ENCODE measurements at regions not wholly inside any gene's neighbourhood (a gene's known extent, or its start where the extent isn't known, plus 50 kb on each side); places are given as distances from the start of the nearest gene placed in this dataset.

DNA sequence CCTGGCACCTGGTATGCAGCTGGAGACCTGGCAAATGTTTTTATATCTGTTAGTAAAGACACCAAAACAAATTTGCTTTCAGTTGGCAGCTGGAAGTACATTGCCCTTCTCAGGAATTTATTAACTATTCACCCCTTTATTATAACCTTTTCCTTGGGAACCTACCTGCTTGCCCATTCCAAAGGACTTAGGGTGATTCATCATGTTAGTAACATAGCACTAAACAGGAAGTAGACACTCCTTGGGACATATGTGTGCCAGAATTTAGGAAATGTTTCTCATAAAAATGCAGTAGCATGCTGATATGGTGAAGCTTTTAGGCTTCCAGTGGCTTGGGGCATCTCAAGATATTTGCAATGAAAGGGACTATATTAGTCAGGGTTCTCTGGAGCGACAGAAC lies 184.2 kb downstream of the DMAC1 start:
- CTCF ChIA-PET: interaction anchor here (0.7 to 0.9 kb wide), 2 partner anchors 79 to 1388 kb away, joined by 3 read pairs; no protein-coding TSS in a partner anchor
- intact Hi-C loops (cut with micrococcal nuclease): no loop called here
- H3K4me3 Mint-ChIP-seq (ENCODE audit: unreplicated experiment): no peak overlapping the region
- H3K36me3 Mint-ChIP-seq (ENCODE audit: insufficient read depth, unreplicated experiment): peaks cover 6% of the 10 kb centered on the region
- peak overlapping the region; percentile 9 for H3K27ac Mint-ChIP-seq (ENCODE audit: low read depth, unreplicated experiment)
- H3K4me1 Mint-ChIP-seq (ENCODE audit: insufficient read depth, unreplicated experiment): peaks cover 11% of the 10 kb centered on the region
- no TSS peak for BruUV-seq (replicated peaks)
- peaks cover 5% of the 10 kb centered on the region for H3K9me3 Mint-ChIP-seq (ENCODE audit: unreplicated experiment)
- no peaks in the 10 kb centered on the region for H3K27me3 Mint-ChIP-seq (ENCODE audit: insufficient read depth, unreplicated experiment)
- TF ChIP-seq, protein P1, sequence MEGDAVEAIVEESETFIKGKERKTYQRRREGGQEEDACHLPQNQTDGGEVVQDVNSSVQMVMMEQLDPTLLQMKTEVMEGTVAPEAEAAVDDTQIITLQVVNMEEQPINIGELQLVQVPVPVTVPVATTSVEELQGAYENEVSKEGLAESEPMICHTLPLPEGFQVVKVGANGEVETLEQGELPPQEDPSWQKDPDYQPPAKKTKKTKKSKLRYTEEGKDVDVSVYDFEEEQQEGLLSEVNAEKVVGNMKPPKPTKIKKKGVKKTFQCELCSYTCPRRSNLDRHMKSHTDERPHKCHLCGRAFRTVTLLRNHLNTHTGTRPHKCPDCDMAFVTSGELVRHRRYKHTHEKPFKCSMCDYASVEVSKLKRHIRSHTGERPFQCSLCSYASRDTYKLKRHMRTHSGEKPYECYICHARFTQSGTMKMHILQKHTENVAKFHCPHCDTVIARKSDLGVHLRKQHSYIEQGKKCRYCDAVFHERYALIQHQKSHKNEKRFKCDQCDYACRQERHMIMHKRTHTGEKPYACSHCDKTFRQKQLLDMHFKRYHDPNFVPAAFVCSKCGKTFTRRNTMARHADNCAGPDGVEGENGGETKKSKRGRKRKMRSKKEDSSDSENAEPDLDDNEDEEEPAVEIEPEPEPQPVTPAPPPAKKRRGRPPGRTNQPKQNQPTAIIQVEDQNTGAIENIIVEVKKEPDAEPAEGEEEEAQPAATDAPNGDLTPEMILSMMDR (IDR thresholded peaks at IDR 0.05; ENCODE audit: unreplicated experiment): no peak
- peak; percentile 20 for DNase-seq (ENCODE audit: unreplicated experiment)
- POLR2A ChIA-PET: no interaction called here

DNA sequence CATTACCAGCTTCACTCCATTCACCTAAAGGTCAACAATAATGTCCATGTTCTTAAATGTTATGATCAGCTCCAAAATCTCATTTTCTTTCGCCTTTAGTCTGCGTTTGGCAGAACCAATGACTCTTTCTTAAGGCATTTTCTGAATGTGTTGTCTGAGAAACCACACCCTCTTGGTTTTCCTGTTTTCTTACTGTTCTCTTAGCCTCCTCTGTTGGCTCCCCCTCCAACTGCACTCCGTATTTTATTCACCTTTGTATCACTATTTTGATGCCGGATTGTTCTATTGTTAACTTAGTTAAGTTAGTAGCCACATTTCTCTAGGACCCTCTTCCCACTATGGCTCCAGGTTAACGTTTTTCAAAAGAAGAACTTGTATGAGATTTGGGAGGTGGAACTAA lies 185.6 kb downstream of the DMAC1 start:
- CTCF ChIA-PET: interaction anchor here (0.6 to 0.9 kb wide), 5 partner anchors 10 to 1503 kb away, joined by 3 read pairs; no protein-coding TSS in a partner anchor
- intact Hi-C loops (cut with micrococcal nuclease): loop anchor here (1.0 kb wide), 1 partner anchor 44 kb away; no protein-coding TSS in a partner anchor
- Mint-ChIP-seq H3K4me1 (ENCODE audit: insufficient read depth, unreplicated experiment) (peaks cover 11% of the 10 kb centered on the region), H3K27ac (ENCODE audit: low read depth, unreplicated experiment) (peak overlapping the region; percentile 32), H3K36me3 (ENCODE audit: insufficient read depth, unreplicated experiment) (no peaks in the 10 kb centered on the region), H3K27me3 (ENCODE audit: insufficient read depth, unreplicated experiment) (no peaks in the 10 kb centered on the region), H3K4me3 (ENCODE audit: unreplicated experiment) (no peak overlapping the region), H3K9me3 (ENCODE audit: unreplicated experiment) (no peaks in the 10 kb centered on the region)
- DNase-seq (ENCODE audit: unreplicated experiment): peak; percentile 21
- no TSS peak for BruUV-seq (replicated peaks)
- TF ChIP-seq, protein P1 (IDR thresholded peaks at IDR 0.05; ENCODE audit: unreplicated experiment): peak; percentile 21
- POLR2A ChIA-PET: no interaction called here

DNA sequence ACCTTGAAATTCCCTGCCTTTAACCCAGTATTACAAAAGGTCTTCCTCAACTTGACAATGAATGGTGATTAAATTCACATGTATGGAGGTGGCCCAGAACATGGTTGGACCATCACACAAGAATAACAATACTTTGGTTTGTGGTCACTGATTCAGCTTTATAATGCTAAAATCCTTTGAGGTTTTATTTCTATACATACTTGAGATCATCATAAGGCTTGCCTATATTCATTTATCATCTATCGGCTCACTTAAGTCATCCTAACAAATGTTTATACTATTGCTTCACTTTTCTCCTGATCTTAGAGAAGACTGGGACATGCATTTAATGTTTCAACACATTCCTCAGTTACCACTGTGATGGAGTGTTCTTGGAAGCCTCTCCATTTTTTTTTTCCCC lies 191.3 kb downstream of the DMAC1 start:
- BruUV-seq (replicated peaks): no TSS peak
- intact Hi-C loops (cut with micrococcal nuclease): no loop called here
- Mint-ChIP-seq H3K4me1 (ENCODE audit: insufficient read depth, unreplicated experiment) (peaks cover 25% of the 10 kb centered on the region), H3K36me3 (ENCODE audit: insufficient read depth, unreplicated experiment) (no peaks in the 10 kb centered on the region), H3K27ac (ENCODE audit: low read depth, unreplicated experiment) (no peak overlapping the region), H3K9me3 (ENCODE audit: unreplicated experiment) (peaks cover 18% of the 10 kb centered on the region), H3K27me3 (ENCODE audit: insufficient read depth, unreplicated experiment) (no peaks in the 10 kb centered on the region), H3K4me3 (ENCODE audit: unreplicated experiment) (no peak overlapping the region)
- peak; percentile 27 for DNase-seq (ENCODE audit: unreplicated experiment)
- TF ChIP-seq, protein P1 (IDR thresholded peaks at IDR 0.05; ENCODE audit: unreplicated experiment): no peak
- ChIA-PET CTCF (interaction anchor here (0.6 kb wide), 1 partner anchor 404 kb away, joined by 5 read pairs; no protein-coding TSS in a partner anchor), POLR2A (no interaction called here)

DNA sequence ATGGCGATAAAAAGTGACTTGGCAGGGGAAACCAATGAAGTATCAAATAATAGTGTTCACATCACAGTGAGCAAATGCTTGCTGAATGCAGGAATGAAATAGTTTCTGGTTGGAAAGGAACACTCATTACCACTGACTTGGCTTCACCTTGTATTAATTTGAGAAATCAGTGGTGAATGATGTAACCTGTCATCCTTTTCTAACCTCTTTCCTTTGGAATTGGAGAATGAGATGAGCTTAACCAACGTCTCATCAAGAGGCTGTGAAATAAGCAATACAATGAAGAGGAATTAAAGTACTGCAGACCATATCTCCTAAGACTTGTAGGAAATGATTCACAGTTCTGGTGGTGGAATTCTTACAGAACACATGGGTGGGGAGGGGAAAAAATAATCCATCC lies 192.2 kb downstream of the DMAC1 start:
- intact Hi-C loops (cut with micrococcal nuclease): no loop called here
- H3K36me3 Mint-ChIP-seq (ENCODE audit: insufficient read depth, unreplicated experiment): no peaks in the 10 kb centered on the region
- ChIA-PET CTCF (no interaction called here), POLR2A (interaction anchor here (0.6 kb wide), 1 partner anchor 27 kb away, joined by 3 read pairs; no protein-coding TSS in a partner anchor)
- no peak overlapping the region for H3K4me3 Mint-ChIP-seq (ENCODE audit: unreplicated experiment)
- H3K4me1 Mint-ChIP-seq (ENCODE audit: insufficient read depth, unreplicated experiment): peaks cover 25% of the 10 kb centered on the region
- DNase-seq (ENCODE audit: unreplicated experiment): no peak
- no TSS peak for BruUV-seq (replicated peaks)
- H3K27ac Mint-ChIP-seq (ENCODE audit: low read depth, unreplicated experiment): peak overlapping the region; percentile 47
- H3K9me3 Mint-ChIP-seq (ENCODE audit: unreplicated experiment): peaks cover 18% of the 10 kb centered on the region
- no peaks in the 10 kb centered on the region for H3K27me3 Mint-ChIP-seq (ENCODE audit: insufficient read depth, unreplicated experiment)
- TF ChIP-seq, protein P1 (IDR thresholded peaks at IDR 0.05; ENCODE audit: unreplicated experiment): no peak
